ENCODE measurements at regions not wholly inside any gene's neighbourhood (a gene's known extent, or its start where the extent isn't known, plus 50 kb on each side); places are given as distances from the start of the nearest gene placed in this dataset.

DNA sequence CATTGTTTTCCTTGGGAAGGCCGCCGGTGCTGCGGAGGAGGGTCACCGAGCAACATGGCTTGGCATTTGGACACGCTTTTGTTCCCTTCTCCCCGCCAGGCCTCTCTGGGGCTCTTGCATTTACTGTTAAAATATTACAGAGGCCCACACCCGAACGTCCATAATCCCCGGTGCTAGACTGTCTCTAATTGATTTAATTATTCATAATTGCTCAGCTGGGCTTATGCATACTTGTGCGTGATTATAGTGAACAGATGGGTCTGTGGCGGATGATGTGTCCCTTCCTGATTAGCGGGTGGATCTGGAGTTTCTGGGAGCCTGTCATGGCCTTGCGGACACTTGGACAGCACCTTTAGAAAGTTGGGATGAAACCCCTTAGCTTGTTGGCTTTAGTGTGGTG is 100.2 kb upstream of the MSX1 start:
- TF ChIP-seq ZNF274 (IDR thresholded peaks at IDR 0.05; ENCODE audit: low read depth, low read length) = no peak
- no peak for TF ChIP-seq TCF7L2 (IDR thresholded peaks at IDR 0.05; ENCODE audit: borderline replicate concordance, extremely low read depth, insufficient read depth, insufficient read length)
- TF ChIP-seq POLR2AphosphoS5 (IDR thresholded peaks at IDR 0.05; ENCODE audit: low read depth, low read length) = no peak
- TF ChIP-seq, protein P1, sequence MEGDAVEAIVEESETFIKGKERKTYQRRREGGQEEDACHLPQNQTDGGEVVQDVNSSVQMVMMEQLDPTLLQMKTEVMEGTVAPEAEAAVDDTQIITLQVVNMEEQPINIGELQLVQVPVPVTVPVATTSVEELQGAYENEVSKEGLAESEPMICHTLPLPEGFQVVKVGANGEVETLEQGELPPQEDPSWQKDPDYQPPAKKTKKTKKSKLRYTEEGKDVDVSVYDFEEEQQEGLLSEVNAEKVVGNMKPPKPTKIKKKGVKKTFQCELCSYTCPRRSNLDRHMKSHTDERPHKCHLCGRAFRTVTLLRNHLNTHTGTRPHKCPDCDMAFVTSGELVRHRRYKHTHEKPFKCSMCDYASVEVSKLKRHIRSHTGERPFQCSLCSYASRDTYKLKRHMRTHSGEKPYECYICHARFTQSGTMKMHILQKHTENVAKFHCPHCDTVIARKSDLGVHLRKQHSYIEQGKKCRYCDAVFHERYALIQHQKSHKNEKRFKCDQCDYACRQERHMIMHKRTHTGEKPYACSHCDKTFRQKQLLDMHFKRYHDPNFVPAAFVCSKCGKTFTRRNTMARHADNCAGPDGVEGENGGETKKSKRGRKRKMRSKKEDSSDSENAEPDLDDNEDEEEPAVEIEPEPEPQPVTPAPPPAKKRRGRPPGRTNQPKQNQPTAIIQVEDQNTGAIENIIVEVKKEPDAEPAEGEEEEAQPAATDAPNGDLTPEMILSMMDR (IDR thresholded peaks at IDR 0.05 in 2 of 3, conservative IDR thresholded peaks at IDR 0.05 in 1 of 3; ENCODE audit: borderline replicate concordance in 1 of 3, insufficient read depth in 1 of 3, low read depth in 2 of 3, low read length in 2 of 3) = no peak
